Caco-2 (cell line): ENCODE measurements at regions not wholly inside any gene's neighbourhood (a gene's known extent, or its start where the extent isn't known, plus 50 kb on each side); places are given as distances from the start of the nearest gene placed in this dataset.

Source experiments
- BruUV-seq: library from RNA; stranded (reverse); fragments of 400-500 nt; replicated peaks from 2 replicates; lab custom pipeline; 2021; lab: Mats Ljungman, UMichigan
- CTCF ChIA-PET: fragments of 300-600 bp; sonication (Branson Sonifier 250); formaldehyde crosslinking; loops from one replicate; lab custom pipeline; 2022; ENCODE audit warnings: antibody characterized with exemption; lab: Charles Lee
- POLR2A ChIA-PET: fragments of 300-600 bp; sonication (Branson Sonifier 250); formaldehyde crosslinking; loops from one replicate; lab custom pipeline; 2022; ENCODE audit warnings: antibody characterized with exemption; lab: Charles Lee
- DNase-seq, 2 experiments: peaks; one replicate each; pipeline versions ENCODE4 v3.0.0 to v3.0.0-alpha.2; 2020 to 2022
- H3K27me3 ChIP-seq: replicated peaks from 2 replicates; pipeline ENCODE4 v1.6.0; 2011; ENCODE audit warnings: low read length; ENCODE audit not compliant: control insufficient read depth, insufficient read depth
- H3K36me3 ChIP-seq: 2 replicates; pipeline ENCODE4 v1.5.1; 2011; ENCODE audit warnings: low read length; ENCODE audit not compliant: control insufficient read depth, insufficient read depth
- H3K4me1 ChIP-seq: fragments of 250-450 bp; sonication (Bioruptor Pico); 2 replicates; pipeline ENCODE4 v1.5.1; 2020; ENCODE audit warnings: mild to moderate bottlenecking
- H3K4me3 ChIP-seq: 2 replicates; pipeline ENCODE4 v1.5.1; 2011; ENCODE audit warnings: low read depth, mild to moderate bottlenecking, control low read depth, low read length
- H3K9me3 ChIP-seq: fragments of 250-450 bp; sonication (Bioruptor Pico); 2 replicates; pipeline ENCODE4 v1.5.1; 2020; ENCODE audit warnings: mild to moderate bottlenecking, moderate library complexity
- H3K27ac Mint-ChIP-seq: one replicate; pipeline ENCODE4 v1.8.0; 2022; ENCODE audit warnings: mixed read lengths; ENCODE audit not compliant: unreplicated experiment
- H3K27me3 Mint-ChIP-seq: one replicate; pipeline ENCODE4 v1.8.0; 2022; ENCODE audit warnings: mixed read lengths; ENCODE audit not compliant: insufficient read depth, unreplicated experiment
- H3K36me3 Mint-ChIP-seq: one replicate; pipeline ENCODE4 v1.8.0; 2022; ENCODE audit warnings: mild to moderate bottlenecking, mixed read lengths; ENCODE audit not compliant: insufficient read depth, unreplicated experiment
- H3K4me1 Mint-ChIP-seq: one replicate; pipeline ENCODE4 v1.8.0; 2022; ENCODE audit warnings: low read depth, mixed read lengths; ENCODE audit not compliant: unreplicated experiment
- H3K4me3 Mint-ChIP-seq: one replicate; pipeline ENCODE4 v1.8.0; 2022; ENCODE audit warnings: mild to moderate bottlenecking, moderate library complexity, mixed read lengths; ENCODE audit not compliant: unreplicated experiment
- H3K9me3 Mint-ChIP-seq: one replicate; pipeline ENCODE4 v1.8.0; 2022; ENCODE audit warnings: mixed read lengths; ENCODE audit not compliant: unreplicated experiment
- CTCF ChIP-seq, 2 experiments: fragments of 200-600 bp in 1 of 2; IDR thresholded peaks; 1 replicate in 1 of 2; 2 replicates in 1 of 2; pipeline versions ENCODE4 v1.5.1 to v1.8.0; 2011 to 2022; ENCODE audit warnings: antibody characterized with exemption in 1 of 2, control low read depth in 1 of 2, inconsistent platforms in 1 of 2, low read depth in 1 of 2, low read length in 1 of 2, mild to moderate bottlenecking in 1 of 2, moderate library complexity in 1 of 2; ENCODE audit not compliant: insufficient read depth in 1 of 2, severe bottlenecking in 1 of 2, unreplicated experiment in 1 of 2
- intact Hi-C: fragments of 100-400 bp; cut with micrococcal nuclease; formaldehyde crosslinking; loops from one replicate; pipeline ENCODE4 v1.10.0; 2022; ENCODE audit not compliant: unreplicated experiment

GRCh38 chr2:12335131-12335530, 381.6 kb upstream of the TRIB2 start:
- Mint-ChIP-seq H3K4me3 (no peak overlapping the region), H3K27me3 (peaks cover 13% of the 10 kb centered on the region), H3K27ac (no peak overlapping the region), H3K36me3 (no peaks in the 10 kb centered on the region), H3K4me1 (no peaks in the 10 kb centered on the region), H3K9me3 (peaks cover 10% of the 10 kb centered on the region)
- Histone ChIP-seq H3K36me3 (no peaks in the 10 kb centered on the region), H3K9me3 (no peaks in the 10 kb centered on the region), H3K27me3 (no peaks in the 10 kb centered on the region), H3K4me1 (no peaks in the 10 kb centered on the region), H3K4me3 (no peak overlapping the region)
- POLR2A ChIA-PET = no interaction called here
- TF ChIP-seq CTCF (IDR thresholded peaks at IDR 0.05; ENCODE audit: insufficient read depth in 1 of 2, low read depth in 1 of 2, low read length in 1 of 2, severe bottlenecking in 1 of 2, unreplicated experiment in 1 of 2) = no peak
- intact Hi-C loops = no loop called here
- no TSS peak for BruUV-seq
- no peak for DNase-seq
- CTCF ChIA-PET = no interaction called here

DNA sequence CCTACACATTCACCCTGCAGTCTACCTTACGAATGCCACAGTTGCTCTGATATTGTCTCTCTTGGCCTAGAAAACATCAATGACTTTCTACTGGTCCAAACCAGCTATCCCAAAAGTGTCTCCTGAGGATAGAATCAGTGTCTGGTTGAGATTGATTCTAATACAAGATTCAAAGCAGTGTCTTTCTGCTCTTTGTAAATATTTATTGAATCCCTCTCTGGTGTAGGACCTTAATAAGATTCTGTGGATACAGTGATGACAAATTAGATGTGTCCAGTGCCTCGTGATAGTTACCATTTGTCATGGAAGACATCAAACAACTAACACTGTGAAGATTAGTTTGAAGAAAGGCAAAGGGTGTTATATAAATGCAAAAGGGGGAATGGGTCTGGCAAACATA, 380.7 kb upstream of the TRIB2 start:
- H3K27me3 Mint-ChIP-seq = peaks cover 13% of the 10 kb centered on the region
- H3K36me3 Mint-ChIP-seq = no peaks in the 10 kb centered on the region
- Histone ChIP-seq H3K27me3 (no peaks in the 10 kb centered on the region), H3K36me3 (no peaks in the 10 kb centered on the region), H3K4me3 (no peak overlapping the region), H3K4me1 (no peaks in the 10 kb centered on the region), H3K9me3 (no peaks in the 10 kb centered on the region)
- no TSS peak for BruUV-seq
- H3K27ac Mint-ChIP-seq = no peak overlapping the region
- POLR2A ChIA-PET = no interaction called here
- TF ChIP-seq CTCF (IDR thresholded peaks at IDR 0.05; ENCODE audit: insufficient read depth in 1 of 2, low read depth in 1 of 2, low read length in 1 of 2, severe bottlenecking in 1 of 2, unreplicated experiment in 1 of 2) = no peak
- H3K9me3 Mint-ChIP-seq = peaks cover 10% of the 10 kb centered on the region
- no peak for DNase-seq
- intact Hi-C loops = no loop called here
- CTCF ChIA-PET = no interaction called here
- no peak overlapping the region for H3K4me3 Mint-ChIP-seq
- H3K4me1 Mint-ChIP-seq = no peaks in the 10 kb centered on the region

GRCh38 chr2:12338946-12339697, 377.6 kb upstream of the TRIB2 start:
- Histone ChIP-seq H3K4me1 (no peaks in the 10 kb centered on the region), H3K4me3 (no peak overlapping the region), H3K27me3 (no peaks in the 10 kb centered on the region), H3K36me3 (no peaks in the 10 kb centered on the region), H3K9me3 (no peaks in the 10 kb centered on the region)
- DNase-seq = no peak
- no peaks in the 10 kb centered on the region for H3K9me3 Mint-ChIP-seq
- intact Hi-C loops = no loop called here
- no peak overlapping the region for H3K4me3 Mint-ChIP-seq
- TF ChIP-seq CTCF (IDR thresholded peaks at IDR 0.05; ENCODE audit: insufficient read depth in 1 of 2, low read depth in 1 of 2, low read length in 1 of 2, severe bottlenecking in 1 of 2, unreplicated experiment in 1 of 2) = no peak
- H3K36me3 Mint-ChIP-seq = no peaks in the 10 kb centered on the region
- H3K27me3 Mint-ChIP-seq = peaks cover 10% of the 10 kb centered on the region
- no peak overlapping the region for H3K27ac Mint-ChIP-seq
- no TSS peak for BruUV-seq
- no peaks in the 10 kb centered on the region for H3K4me1 Mint-ChIP-seq
- CTCF ChIA-PET = no interaction called here
- POLR2A ChIA-PET = no interaction called here
